GM15510 (cell line): ENCODE measurements at regions not wholly inside any gene's neighbourhood (a gene's known extent, or its start where the extent isn't known, plus 50 kb on each side); places are given as distances from the start of the nearest gene placed in this dataset.

Source experiments
- POLR2A ChIP-seq: IDR thresholded peaks from 3 replicates; pipeline ENCODE4 v1.6.1; 2011; ENCODE audit warnings: borderline replicate concordance; ENCODE audit not compliant: insufficient read length; ENCODE audit errors: extremely low read depth

DNA sequence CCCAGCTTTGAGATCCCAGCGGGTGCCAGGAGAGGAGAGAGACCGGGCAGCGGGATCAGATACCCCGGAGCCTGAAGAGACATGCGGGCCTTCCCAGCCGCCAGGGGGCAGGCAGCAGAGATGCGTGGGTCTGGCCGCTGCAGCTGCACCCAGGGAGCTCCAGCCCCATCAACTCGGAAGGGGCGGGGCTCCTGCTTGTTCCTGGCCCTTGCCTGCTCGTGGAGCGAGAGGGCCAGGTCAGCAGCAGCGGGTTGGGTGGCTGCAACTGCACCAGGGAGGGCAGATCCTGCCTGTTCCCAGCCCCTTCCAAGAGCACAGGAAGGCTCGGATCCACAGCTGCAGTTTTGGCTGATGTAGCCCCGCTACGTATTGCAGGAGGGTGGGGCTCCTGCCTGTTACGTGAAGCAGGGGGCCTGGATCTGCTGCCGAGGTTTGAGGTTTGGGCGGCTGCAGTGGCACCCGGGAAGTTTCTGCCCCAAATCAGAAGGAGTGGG, 532.8 kb downstream of the RFPL4B start:
- TF ChIP-seq POLR2A, result no peak

DNA sequence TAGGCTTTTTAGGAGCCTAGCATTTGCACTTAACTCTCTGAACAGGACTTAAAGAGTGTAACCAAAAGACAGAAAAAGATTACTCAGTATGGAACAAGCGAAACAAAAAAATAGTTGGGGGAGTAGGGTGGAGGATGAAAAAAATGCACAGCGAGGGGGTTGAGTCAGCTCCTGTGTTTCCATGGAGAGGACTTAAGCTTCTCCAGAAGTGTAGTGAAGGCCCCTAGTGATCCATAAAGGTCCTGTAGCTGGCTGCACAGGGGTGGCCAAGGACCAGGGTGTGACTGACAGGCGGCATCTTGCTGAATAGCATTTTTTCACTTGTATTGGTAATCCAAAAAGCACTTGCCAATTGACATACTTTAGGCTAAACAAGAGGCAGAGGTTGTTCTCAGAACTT, 533.9 kb downstream of the RFPL4B start:
- TF ChIP-seq POLR2A, result no peak

DNA sequence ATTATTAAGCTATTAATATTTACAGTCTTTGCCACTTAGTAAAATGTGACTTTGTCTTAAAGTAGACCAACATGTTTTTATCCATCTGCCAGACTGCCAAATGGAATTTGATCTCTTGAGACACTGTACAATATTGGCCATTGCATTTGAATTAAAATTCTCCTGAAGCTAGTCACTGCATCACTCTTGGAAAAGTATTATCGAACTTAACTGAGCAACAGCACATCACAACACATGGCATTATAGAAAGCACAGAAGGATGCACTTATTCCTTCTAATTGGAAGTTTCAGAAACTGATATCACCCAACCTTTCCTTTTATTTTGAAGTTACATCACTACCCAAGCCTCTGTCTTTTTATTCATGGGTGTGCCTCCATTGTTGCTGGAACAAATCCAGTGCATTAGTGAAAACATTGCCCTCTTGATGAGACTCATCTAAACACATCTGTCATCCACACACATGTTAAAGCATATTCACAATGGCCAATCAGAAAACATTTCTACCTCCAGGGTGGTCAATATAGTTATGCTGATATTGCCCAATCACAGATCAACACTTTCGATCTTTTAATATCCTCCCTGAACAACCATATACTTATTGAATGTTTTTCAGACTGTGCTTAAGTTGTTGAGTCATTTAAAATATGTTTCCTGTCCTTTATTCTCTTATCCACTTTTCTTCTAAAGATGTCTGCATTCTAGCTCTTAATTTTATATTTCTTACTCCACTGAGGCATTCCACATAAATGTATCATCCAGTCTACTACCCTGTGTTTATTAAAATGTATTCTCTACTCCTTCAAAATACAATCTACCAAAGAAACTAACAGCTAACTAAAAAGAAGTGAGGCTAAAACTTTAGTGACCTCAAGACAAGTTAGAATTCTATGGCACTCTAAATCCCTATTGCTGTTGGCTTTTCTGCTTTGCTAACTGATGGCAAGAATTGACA, 535.0 kb downstream of the RFPL4B start:
- TF ChIP-seq POLR2A, result no peak

DNA sequence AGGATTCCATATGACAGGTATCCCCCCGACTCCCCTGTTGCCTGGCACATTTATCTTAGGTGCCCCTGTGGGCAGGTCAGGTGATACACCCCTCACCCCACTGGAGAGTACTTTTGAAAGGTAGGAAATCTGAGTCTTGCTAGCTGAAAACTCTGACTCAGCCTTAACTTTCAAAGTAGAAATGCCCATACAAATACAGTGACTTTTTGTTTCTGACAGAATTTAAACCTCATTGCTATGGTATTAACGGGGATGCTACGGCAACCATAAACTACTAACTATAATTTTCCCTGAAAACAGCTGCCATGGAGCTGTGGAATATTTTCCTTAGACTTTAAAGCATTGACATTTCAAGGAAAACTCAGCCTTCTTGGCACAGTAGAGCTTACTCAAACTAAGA, 536.0 kb downstream of the RFPL4B start:
- TF ChIP-seq POLR2A, result no peak

DNA sequence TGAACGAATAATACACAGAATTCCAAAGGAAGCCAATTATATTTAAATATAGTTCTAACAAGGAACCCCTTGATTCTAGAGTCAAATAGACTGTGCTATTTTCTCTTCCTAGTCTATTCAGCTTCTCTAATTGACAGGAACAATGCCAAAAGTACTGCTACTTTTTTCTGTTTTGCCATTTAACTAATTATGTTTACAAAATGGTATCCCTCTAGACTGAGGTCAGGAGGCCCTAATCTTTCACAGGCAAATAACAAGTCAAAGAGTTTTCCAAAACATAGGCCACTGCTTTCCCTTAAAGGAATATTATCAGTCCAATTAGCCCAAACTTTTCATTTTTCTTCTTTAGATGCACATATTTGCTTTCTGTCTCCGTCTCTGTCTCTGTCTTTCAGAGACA, 539.3 kb downstream of the RFPL4B start:
- no peak for TF ChIP-seq POLR2A

DNA sequence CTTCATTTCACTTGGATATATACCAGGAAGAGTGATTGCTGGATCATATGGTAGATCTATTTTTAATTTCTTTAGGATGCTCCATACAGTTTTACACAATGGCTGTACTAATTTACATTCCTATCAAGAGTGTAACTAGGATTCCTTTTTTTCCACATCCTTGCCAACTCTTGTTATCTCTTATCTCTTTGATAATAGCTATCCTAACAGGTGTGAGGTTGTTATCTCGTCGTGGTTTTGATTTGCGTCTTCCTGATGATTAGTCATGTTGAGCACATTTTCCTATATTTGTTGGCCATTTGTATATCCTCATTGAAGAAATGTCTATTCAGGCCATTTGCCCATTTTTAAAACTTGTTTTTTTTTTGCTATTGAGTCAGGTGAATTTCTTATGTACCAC, 552.4 kb downstream of the RFPL4B start:
- no peak for TF ChIP-seq POLR2A

DNA sequence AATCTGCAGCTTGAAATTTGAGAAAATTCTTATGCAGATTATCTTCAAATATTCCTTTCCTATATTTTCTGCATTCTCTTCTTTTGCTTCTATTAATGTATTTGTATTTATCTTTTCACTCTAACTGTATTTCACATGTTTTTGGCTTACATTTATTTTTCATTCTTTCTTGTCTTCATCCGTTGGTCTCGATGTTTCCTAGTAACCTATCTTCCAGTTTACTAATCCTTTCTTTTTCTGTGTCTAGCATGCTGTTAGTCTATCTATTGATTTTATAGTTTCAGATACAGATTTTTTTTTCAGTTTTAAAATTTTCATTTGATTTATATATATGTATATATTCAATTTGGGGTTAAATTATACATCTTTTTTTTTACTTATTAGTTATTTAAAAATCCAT, 556.2 kb downstream of the RFPL4B start:
- no peak for TF ChIP-seq POLR2A

DNA sequence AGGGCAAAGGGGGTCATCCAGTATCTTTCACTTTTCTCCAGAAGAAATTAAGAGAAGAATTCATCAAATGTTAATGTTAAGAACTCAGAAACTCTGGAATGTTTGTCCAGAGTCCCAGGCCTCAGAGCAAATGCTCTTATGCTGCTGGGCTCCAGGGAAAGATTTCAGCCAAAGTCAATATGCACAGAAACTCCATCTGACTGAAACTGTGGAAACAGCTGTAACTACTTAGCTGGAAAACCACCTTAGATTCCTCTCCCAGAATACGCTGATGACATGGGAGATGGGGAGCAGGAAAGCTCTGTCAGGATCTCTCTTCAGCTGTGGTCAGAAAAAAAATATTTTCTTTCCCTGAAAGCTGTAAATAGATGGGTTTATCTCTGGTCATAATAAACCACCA, 559.6 kb downstream of the RFPL4B start:
- TF ChIP-seq POLR2A, result no peak

DNA sequence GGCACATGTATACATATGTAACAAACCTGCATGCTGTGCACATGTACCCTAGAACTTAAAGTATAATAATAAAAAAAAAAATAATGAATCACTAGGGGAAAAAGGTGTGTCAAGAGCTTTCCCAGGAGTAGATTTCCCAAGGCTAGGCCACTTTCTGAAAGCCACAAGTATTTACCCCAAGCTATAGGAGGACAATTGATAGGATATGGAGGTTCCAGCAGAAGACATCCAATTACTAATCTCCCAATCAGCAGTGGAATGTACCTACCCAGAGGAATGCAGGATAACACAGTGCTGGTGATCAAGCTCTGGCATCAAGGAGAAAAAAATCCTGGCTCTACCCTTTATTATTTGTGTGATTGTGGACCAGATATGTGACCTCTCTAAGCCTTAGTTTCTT, 562.7 kb downstream of the RFPL4B start:
- no peak for TF ChIP-seq POLR2A

DNA sequence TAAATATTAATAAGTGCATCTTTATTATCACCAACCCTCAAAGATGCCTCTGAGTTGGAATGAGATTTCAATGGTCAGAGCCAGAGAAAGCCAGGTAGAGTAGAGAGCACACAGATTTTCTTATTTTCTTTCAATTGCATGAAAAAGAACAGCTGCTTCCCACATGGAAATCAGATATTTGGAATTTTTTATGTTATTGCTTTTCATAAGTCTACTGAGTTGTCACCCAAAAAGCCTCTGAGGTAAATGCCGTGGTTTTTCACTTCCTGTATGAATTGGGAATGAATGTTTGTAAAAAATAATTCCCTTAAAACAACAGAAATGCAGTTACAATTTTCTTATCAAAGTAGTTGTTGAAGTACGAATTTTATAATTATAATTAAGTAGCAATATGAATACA, 563.1 kb downstream of the RFPL4B start:
- TF ChIP-seq POLR2A, result no peak

DNA sequence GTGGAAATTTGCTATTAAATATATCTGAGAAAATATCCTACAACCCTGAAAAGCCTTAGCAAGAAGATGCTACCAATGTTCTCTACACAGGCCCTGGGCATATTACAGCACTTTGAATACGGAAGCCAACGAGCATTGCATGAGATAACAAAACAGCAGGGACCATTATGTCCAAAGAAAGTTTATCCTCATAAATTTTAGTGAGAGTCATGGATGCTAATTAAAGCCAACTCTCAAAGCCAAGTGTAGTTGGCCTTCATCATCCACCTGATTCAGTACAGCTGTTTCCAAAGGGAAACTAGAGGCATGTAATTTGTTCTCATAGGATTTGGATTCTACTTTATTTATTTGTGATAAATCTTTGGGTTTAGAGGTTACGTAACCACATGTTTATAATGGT, 564.8 kb downstream of the RFPL4B start:
- TF ChIP-seq POLR2A, result no peak

DNA sequence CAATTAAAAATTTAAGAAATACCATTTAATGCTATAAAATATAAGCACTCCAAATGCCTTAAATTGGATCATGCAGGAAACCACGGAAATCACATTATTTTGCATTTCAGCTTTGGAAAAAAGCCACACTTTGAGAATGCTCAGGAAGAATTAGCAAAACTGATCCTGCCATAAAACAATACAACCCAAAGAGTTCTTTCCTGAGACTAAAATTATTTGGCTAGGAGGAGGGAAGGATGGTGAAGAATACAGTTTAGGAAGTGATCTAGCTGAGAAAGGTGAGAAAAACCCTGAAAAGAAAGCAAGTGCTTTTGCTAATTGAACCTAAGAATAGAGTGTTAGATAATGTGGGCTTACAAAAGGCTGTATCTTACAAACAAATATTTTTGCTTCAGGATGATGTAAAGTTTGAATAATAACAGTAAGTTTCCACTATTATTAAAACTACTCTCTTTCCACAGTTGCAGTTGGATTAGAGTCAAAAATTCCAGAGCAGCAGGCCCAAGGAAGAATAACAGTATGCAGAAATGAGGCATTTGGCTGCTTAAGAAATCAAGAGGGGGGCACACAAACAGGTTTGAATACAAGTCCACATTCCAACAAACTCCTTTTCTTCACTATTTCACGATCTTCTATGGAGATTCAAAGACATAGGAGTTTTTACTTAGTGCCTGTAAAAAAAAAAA, 565.4 kb downstream of the RFPL4B start:
- no peak for TF ChIP-seq POLR2A

DNA sequence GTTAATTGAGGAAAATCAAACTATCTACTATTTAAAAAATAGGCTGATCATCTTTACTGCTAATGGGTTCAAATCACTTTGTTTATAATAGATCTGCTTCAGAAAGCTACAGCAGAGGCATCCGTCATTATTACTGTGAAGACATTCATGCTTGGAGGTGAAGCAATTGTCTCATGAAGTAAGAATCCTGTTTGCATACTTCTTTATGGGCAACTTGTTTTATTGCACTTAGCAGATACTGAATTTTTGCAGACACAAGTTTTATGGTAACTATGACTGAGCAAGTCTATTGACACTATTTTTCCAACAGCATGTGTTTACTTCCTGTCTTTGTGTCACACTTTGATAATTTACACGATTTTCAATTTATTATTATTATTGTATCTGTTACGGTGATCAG, 573.9 kb downstream of the RFPL4B start:
- TF ChIP-seq POLR2A, result no peak

DNA sequence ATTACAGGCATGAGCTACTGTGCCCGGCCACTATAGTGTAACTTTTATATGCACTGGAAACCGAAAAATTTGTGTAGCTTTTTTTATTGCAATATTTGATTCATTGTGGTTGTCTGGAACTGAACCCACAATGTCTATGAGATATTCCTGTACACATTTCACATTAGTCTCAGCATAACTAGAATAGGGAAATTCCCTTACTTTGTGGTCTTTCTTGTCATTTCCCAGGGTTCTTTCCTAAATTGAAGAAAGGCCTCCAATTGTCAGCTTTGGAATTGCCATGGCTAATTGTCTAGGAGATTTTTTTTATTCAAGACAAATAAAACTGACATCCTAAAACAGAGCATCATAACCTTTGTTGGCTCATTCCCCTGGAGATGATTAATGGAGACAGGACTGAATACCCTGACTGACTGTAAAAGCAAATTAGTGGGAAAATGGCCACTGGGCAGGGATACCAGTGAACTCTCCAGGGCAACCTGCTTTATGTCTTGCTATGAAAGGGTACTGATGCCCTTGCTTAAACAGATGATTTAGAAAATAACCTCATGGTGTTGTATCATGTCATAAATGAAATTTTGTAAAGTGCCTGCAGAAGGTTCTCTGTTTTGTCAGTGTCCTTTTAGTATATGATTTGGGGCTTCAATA, 576.9 kb downstream of the RFPL4B start:
- no peak for TF ChIP-seq POLR2A

DNA sequence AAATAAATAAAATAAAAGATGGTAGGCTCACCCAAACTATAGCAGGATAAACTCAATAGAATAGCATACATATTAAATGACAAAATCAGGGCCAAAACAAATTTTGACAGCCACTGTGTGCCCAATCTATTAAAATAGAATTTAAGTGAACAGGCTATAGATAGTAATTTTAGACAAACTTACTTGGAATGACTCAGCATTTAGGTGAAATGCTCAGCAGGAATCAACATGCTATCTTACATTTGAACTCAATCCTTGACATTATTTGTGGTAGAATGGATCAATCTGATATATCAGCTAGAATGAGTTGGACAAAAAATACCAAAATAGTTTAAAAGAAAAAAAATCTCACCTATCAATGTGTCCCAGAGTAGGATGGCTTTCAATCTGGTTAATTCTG, 578.6 kb downstream of the RFPL4B start:
- TF ChIP-seq POLR2A, result no peak
